NCI-H460 (cell line): ENCODE measurements at regions not wholly inside any gene's neighbourhood (a gene's known extent, or its start where the extent isn't known, plus 50 kb on each side); places are given as distances from the start of the nearest gene placed in this dataset.
"Not testable (repeated sequence)": the region's sequence is repeated elsewhere in the genome, so short reads cannot be mapped to it uniquely, and the experiment has no call there.

Experiments used
- DNase-seq: peaks from one replicate; pipeline ENCODE4 v3.0.0-alpha.2; 2016; ENCODE audit warnings: low read depth; ENCODE audit errors: extremely low read depth

DNA sequence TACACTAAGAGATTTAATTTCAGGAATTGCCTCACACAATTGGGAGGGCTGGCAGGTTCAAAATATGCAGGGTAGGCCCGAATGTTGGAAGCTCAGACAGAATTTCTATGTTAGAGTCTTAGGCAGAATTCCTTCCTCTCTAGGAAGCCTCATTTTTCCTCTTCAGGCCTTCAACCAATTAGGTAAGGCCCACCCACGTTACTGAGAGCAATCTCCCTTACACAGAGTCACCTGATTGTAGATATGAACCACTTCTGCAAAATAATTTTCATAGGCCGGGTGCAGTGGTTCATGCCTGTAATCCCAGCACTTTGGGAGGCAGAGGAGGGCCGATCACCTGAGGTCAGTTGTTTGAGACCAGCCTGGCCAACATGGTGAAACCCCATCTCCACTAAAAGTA, 50.2 kb upstream of the HIVEP1 start:
- DNase-seq = no peak

DNA sequence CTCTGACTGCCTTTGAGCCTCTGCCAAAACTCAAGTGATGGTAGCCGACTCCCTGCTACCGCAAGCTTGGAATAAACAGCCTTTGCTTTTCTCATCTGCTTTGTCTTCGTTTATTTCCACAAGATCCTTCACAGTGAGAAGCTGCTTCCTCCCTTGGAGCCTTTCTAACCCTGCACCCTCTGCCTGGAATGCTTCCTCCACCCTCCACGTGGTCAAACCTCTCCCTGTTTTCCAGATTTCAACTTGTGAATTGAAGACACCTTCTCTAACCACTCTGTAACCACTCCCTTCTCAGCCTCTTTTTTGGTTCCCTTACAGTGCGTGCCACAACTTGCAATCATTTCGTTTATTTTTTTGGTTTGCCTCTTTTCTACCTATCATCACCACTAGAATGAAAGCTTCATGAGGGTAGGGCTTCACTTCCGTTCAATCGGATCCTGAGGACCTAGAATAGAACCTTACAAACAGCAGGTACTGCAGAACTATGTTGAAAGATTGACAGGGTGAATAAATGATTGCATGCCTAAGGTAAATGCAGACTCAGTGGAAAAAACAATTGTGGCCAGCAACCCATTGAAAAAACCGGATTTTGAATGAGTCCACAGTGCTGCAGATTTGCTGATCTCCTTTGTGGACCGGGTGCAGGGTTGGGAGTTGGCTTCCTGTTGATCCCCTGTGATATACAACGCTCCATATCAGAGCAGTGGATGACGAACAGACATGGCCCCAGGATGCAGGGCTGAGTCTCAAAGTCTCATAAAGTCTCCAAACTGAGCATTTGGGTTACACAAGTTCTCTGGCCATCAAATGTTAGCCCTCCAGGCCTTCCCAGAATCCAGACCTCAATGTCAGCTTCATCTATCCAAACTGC, 51.0 kb upstream of the HIVEP1 start:
- DNase-seq = no peak

- no peak for DNase-seq
Measured at GRCh38 chr6:11956781-11957180, 55.3 kb upstream of the HIVEP1 start.

- DNase-seq = no peak
Measured at GRCh38 chr6:11953641-11954040, 58.5 kb upstream of the HIVEP1 start.

DNA sequence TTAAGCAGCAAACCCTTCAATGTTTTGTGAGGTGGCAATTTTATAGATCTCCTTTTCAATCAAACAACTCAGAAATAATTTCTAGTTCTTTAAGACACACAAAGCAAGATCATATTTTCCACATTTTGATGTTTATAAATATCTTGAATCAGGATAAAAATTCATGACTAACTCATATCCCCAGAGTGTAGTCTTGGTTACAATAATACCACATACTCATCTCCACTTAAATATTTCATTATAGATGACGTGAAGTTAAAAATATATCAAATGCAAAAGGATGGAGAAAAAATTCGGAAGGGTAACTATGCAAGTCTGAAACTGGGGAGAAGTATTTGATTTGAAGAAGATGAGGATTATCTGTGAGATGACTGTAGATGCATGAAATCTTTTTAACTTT, 59.8 kb upstream of the HIVEP1 start:
- DNase-seq = no peak

- DNase-seq = no peak
Measured at GRCh38 chr6:11951868-11952267, 60.2 kb upstream of the HIVEP1 start.

DNA sequence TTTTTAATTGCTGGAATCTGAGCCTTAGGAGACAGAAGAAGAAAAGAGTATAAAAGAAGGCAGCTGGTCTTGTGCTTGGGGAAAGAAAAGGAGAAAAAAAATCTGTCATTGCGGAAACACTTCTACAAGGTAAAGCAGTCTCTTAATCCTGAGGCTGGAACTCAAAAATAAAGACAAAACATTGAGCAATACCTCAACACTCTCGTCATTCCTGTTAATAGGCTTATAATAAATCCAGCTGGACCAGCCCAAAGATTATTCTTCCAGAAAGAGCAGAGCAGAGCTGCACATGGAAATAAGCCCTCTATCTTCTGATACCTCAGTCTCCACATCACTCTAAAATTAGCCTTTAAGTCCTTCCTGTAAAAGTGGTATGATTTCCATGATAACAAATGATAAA, 62.0 kb upstream of the HIVEP1 start:
- no peak for DNase-seq

- DNase-seq = no peak
Measured at GRCh38 chr6:11947575-11947974, 64.5 kb upstream of the HIVEP1 start.

DNA sequence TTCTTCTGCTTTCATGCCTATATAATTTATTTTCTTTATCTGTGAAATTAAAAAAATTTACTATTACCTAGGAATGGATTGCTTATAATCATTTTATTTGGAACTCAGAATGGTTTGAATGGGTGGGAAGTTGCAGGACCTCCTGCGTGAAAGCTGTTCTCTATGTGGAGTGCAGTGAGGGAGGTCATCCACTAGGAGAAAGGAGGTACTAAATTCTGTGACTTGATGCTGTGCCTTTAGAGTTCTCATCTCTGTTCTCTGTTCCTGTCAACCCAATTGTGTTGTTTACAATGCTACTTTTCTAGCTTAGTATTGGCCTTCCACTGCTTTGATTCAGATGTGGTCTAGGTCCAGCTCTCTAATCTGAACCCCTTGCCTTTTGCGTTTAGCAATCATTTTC, 65.0 kb upstream of the HIVEP1 start:
- DNase-seq = no peak

GRCh38 chr6:11944111-11944510, 68.0 kb upstream of the HIVEP1 start:
- no peak for DNase-seq

- DNase-seq = no peak
Measured at GRCh38 chr6:11943060-11943459, 69.1 kb upstream of the HIVEP1 start.

DNA sequence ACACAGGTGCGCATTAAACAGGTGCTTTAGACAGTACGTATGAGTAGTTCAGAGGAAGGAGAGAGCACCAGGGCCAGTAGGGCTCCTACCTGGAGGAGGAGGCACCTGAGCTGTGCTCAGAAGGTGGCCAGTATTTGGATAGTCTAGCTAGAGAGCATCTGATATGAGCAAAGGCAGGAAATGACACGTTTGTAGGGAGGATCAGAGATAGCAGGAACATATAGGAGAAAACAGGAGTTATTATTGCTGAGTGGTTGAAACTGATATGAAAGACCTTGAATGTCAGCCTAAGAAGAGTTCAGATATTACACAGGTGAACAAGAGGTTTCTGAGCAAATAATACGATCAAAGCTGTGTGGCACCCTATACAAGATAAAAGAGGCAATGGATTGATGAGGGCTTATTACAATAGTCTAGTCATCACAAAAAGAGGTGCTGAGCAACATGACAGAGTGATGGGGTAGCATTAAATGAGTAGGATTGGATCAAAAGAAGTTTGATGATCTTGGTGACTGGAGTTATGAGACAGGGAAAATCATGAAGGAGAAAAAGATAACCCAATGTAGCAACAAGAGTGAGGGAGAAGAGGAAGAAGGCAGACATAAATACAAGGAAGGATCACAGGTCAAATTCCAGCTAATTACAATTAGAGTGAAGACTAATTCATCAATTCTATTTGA, 69.8 kb upstream of the HIVEP1 start:
- DNase-seq = no peak

DNA sequence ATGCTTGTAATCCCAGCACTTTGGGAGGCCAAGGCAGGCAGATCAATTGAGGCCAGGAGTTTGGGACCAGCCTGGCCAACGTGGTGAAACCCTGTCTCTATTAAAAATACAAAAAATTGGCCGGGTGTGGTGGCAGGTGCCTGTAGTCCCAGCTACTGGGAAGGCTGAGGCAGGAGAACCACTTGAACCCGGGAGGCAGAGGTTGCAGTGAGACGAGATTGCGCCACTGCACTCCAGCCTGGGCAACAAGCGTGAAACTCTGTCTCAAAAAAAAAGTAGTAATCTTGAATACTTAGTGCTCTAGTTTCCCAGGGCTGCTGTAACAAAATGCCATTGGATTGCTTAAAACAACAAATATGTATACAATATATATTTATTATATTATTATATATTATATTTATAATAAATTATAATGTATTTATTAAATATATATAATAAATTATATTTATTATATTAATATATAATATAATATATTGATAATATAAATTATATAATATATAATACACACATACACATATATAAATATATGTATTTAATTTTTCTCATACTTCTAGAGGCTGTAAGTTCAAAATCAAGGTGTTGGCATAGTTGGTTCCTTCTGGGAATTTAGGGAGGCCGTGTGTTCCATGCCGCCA, 71.5 kb upstream of the HIVEP1 start:
- DNase-seq = not testable (repeated sequence)

- no peak for DNase-seq
Measured at GRCh38 chr6:11938285-11938890, 73.7 kb upstream of the HIVEP1 start.

DNA sequence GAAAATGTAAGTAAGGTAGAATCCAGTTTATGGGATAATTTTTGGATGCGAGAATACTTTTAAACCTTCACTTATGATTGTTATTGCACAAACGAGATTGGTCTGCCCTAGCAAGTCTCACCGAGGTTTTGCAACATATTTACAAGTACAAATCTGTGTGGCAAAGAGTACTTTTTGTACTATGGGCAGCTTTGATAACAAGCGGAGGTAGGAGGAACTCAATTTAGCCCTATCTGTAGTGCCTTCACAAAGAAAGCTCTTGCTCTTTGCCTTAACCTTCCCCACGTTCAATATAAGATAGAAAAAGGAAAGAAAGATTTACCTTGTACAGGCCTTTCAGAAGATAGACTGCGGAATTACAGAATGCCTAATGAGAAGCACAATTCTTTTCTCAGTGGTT, 77.5 kb upstream of the HIVEP1 start:
- DNase-seq = no peak

DNA sequence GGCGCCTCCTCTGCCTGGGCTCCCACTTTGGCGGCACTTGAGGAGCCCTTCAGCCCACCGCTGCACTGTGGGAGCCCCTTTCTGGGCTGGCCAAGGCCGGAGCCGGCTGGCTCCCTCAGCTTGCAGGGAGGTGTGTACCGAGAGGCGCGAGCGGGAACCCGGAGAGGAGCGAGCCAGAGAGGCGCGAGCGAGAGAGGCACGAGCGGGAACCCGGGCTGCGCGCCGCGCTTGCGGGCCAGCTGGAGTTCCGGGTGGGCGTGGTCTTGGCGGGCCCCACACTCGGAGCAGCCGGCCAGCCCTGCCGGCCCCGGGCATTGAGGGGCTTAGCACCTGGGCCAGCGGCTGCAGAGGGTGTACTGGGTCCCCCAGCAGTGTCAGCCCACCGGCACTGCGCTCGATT, 79.2 kb upstream of the HIVEP1 start:
- DNase-seq = not testable (repeated sequence)

GRCh38 chr6:11931296-11932035, 80.6 kb upstream of the HIVEP1 start:
- DNase-seq = no peak

DNA sequence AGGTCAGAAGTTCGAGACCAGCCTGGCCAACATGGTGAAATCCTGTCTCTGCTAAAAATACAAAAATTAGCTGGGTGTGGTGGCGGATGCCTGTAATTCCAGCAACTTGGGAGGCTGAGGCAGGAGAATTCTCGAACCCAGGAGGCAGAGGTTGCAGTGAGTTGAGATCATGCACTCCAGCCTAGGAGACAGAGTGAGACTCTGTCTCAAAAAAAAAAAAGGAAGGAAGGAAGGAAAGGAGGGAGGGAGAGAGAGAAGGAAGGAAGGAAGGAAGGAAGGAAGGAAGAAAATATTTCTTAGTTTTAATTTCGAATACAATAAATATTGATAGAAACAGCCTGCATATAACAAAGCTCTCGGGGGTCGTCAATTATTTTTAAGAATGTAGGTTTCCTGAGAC, 81.3 kb upstream of the HIVEP1 start:
- DNase-seq = not testable (repeated sequence)

- DNase-seq = no peak
Measured at GRCh38 chr6:11930240-11930639, 81.9 kb upstream of the HIVEP1 start.

DNA sequence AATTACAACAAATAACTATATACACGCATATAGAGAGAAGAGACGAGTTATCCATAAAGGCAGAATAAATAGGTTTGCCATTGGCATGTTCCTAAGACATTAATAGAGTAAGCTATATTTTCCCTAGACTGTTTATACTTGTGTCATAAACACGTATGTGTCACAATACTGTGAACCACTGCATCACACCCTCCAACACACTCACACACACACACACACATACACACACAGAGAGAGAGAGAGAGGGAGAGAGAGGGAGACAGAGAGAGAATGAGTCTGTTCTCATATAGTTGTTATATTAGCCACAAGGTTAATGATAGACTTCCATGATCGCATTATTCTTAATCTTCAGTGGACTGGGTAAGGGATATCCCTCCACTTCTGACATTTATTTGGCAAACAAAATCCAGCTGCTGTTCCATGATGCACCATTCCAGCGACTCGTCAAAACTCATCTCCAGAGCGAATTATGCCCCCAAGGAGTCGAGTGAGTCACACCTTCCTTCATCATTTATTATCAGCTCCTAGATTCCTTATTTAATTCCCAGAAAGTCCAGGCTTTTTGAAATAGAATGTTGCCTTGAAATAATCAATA, 82.8 kb upstream of the HIVEP1 start:
- no peak for DNase-seq
